Bronchial epithelial cell (primary cell): ENCODE measurements at regions not wholly inside any gene's neighbourhood (a gene's known extent, or its start where the extent isn't known, plus 50 kb on each side); places are given as distances from the start of the nearest gene placed in this dataset.

Source experiments
- DNase-seq: peaks from one replicate; pipeline ENCODE4 v3.0.0-alpha.2; 2010; ENCODE audit warnings: low read depth
- FAIRE-seq: peaks from 2 replicates; lab custom pipeline; 2011; peaks lifted over from hg19 to GRCh38; lab: Jason Lieb, UNC
- H3K27me3 ChIP-seq: 2 replicates; pipeline ENCODE4 v1.5.1; 2011; ENCODE audit warnings: low read length; ENCODE audit not compliant: control insufficient read depth, insufficient read depth
- H3K36me3 ChIP-seq: 2 replicates; pipeline ENCODE4 v1.5.1; 2011; ENCODE audit warnings: low read length; ENCODE audit not compliant: control insufficient read depth, insufficient read depth
- H3K4me3 ChIP-seq: 2 replicates; pipeline ENCODE4 v1.5.1; 2011; ENCODE audit warnings: mild to moderate bottlenecking, low read depth, low read length, control low read depth
- TF ChIP-seq, protein P1 (sequence below): IDR thresholded peaks from 2 replicates; pipeline ENCODE4 v1.5.1; 2011; ENCODE audit warnings: mild to moderate bottlenecking, moderate library complexity, low read length, control low read depth, inconsistent platforms; ENCODE audit not compliant: insufficient read depth, severe bottlenecking

DNA sequence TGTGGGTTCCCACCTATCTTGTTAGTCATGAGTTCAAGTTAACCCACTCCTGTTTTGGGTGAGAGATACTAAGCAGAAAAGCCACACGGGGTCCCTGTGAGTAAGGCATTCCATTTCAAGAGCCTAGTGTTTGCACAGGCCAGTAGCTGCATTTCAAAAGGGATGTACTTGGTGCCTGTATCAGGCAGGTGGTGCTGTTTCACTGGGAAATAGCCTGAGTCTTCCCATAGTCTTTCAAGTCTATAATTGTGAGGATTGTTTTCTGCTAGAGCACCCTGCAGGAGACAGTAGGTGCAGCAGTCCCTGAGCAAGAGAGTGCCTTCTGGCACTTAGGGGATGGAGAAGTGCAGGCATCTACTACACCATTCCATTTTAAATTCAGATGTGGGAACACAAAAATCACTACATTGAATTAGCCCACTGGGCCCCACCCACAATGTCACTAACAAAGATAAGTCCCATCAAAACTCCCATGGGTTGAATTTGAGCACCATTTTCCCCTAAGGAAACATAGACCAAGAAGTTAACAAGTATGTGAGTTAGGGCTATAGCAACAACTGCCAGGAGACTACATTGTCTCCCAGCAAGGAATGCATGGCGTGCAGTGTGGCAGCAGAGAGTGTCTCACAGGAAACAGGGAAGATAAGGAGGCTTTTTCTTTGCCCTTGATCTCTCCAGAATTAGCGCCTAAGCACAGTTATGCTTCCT, 263.2 kb downstream of the COX7C start:
- TF ChIP-seq, protein P1, sequence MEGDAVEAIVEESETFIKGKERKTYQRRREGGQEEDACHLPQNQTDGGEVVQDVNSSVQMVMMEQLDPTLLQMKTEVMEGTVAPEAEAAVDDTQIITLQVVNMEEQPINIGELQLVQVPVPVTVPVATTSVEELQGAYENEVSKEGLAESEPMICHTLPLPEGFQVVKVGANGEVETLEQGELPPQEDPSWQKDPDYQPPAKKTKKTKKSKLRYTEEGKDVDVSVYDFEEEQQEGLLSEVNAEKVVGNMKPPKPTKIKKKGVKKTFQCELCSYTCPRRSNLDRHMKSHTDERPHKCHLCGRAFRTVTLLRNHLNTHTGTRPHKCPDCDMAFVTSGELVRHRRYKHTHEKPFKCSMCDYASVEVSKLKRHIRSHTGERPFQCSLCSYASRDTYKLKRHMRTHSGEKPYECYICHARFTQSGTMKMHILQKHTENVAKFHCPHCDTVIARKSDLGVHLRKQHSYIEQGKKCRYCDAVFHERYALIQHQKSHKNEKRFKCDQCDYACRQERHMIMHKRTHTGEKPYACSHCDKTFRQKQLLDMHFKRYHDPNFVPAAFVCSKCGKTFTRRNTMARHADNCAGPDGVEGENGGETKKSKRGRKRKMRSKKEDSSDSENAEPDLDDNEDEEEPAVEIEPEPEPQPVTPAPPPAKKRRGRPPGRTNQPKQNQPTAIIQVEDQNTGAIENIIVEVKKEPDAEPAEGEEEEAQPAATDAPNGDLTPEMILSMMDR: peak; percentile 79
- no peak overlapping the region for H3K4me3 ChIP-seq
- H3K27me3 ChIP-seq: no peaks in the 10 kb centered on the region
- DNase-seq (peak; percentile 76), FAIRE-seq (no peak)
- H3K36me3 ChIP-seq: no peaks in the 10 kb centered on the region

DNA sequence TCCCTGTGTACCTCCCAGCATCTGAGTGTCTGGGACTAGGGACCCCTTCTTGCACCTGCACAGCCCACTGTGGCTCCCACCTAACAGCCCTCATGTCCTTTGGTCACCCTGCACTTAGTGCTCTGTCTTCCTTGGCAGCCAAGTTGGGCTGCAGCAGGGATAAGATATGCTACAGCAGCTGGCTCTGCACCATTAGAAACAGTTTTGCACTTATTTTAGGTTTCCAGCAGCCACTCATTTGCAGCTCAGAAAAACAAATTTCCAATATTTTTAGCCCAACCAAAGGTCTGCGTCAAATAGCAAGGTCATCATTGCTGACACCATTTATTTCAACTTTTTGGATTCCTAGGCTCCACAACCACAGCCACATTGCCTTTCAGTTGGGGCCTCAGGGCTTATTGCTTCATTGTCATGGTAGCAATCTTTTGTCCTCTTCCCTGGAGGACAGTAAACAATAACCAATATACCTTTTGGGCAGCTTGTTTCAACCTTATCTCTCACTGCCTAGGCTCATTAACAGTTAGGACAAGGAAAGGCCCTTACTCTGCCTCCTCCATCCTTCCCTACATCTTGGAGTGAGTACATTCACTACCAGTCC, 263.9 kb downstream of the COX7C start:
- H3K27me3 ChIP-seq: no peaks in the 10 kb centered on the region
- H3K36me3 ChIP-seq: no peaks in the 10 kb centered on the region
- FAIRE-seq (no peak), DNase-seq (no peak)
- TF ChIP-seq, protein P1: no peak
- H3K4me3 ChIP-seq: no peak overlapping the region

DNA sequence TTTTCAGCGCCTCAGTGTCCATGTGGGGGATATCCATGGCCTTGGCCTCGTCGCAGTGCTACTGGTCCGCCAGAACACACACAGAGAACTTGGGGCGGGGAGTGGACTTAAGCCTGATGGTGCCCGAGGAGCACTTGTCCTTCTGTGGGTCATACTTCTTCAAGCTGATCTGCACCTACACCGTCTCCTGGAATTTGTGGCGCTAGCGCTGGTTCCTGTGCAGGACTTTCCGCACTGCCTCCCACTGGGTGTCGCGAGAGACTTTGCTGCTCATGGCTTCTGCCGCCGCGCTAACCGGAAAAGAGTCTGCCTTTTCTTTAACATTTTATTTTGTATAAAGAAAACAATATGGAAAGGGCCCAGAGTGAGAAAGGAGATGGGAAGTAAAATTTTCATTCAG, 266.9 kb downstream of the COX7C start:
- DNase-seq (no peak), FAIRE-seq (no peak)
- Histone ChIP-seq H3K4me3 (no peak overlapping the region), H3K36me3 (no peaks in the 10 kb centered on the region), H3K27me3 (no peaks in the 10 kb centered on the region)
- TF ChIP-seq, protein P1: no peak

DNA sequence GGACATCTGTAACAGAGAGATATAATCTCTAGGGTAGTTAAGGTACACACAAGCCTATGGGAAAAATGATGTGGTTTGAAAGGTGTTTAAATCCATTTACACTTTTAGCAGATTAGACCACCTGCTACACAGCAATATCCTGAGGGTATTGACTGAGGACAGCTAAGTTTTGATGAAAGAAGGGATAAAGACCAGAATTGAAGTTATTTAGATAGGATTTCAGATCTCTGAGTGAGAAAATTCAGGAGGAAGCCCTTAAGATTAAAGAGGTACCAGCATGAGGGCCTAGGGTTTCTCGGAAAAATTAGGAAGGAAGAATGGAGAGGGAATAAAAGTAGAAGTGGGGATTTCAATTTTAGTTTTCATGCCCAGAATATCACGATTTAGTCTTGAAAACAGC, 267.3 kb downstream of the COX7C start:
- FAIRE-seq (no peak), DNase-seq (no peak)
- Histone ChIP-seq H3K27me3 (no peaks in the 10 kb centered on the region), H3K36me3 (no peaks in the 10 kb centered on the region), H3K4me3 (no peak overlapping the region)
- TF ChIP-seq, protein P1: no peak

DNA sequence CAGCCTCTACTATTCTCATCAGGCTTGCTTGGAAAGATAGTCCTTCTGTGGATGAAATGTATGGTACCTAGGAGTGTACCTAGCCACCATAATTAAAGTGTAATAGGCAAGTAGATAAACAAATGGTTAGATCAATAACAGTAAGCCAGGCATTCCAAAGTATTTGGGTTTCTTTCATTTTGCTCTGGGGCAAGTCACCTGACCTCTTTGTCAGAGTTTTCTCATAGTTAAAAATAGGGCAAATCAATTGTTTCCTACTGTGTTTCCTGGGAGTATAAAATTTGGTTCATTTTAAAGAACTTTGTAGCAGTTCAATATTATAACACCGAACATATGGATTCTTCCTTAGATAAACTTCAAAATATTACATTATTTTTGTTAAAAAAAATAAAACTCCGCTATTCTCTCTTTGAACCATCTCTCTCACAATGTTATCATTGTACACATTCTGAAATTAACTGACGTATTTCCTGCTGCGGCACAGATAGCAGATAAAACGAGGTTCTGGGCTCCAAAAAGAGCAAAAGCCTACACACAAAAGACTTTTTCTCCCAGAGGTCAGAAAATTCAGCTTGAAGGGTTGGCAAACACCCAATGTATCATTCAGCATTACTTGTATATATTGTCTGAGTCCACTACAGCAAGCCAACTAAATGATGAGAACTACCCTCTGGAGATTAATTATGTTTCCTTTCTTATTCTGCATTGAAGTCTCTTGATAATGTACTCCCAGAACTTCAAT, 267.9 kb downstream of the COX7C start:
- FAIRE-seq (no peak), DNase-seq (no peak)
- H3K36me3 ChIP-seq: no peaks in the 10 kb centered on the region
- TF ChIP-seq, protein P1: no peak
- H3K4me3 ChIP-seq: no peak overlapping the region
- no peaks in the 10 kb centered on the region for H3K27me3 ChIP-seq
